ENCODE measurements at regions not wholly inside any gene's neighbourhood (a gene's known extent, or its start where the extent isn't known, plus 50 kb on each side); places are given as distances from the start of the nearest gene placed in this dataset.

GRCh38 chr22:27138471-27138870 is 481.1 kb downstream of the MIAT start:
- no peaks in the 10 kb centered on the region for H3K9me3 ChIP-seq (ENCODE audit: insufficient read depth, low read length)
- no peak overlapping the region for H3K9ac ChIP-seq (ENCODE audit: low read length)
- H3K36me3 ChIP-seq (replicated peaks; ENCODE audit: low read depth, low read length) = no peaks in the 10 kb centered on the region
- TF ChIP-seq EZH2phosphoT487 (IDR thresholded peaks at IDR 0.05; ENCODE audit: low read depth) = no peak
- TF ChIP-seq CTCF (IDR thresholded peaks at IDR 0.05; ENCODE audit: low read depth, low read length) = no peak
- H3K4me1 ChIP-seq (ENCODE audit: low read length) = peaks cover 11% of the 10 kb centered on the region
- no peak overlapping the region for H2AFZ ChIP-seq (ENCODE audit: low read depth, low read length)
- H3K4me3 ChIP-seq (ENCODE audit: low read length) = no peak overlapping the region
- peaks cover 23% of the 10 kb centered on the region for H3K27me3 ChIP-seq (ENCODE audit: low read depth, low read length)
- H3K79me2 ChIP-seq (ENCODE audit: low read length) = no peaks in the 10 kb centered on the region
- H4K20me1 ChIP-seq (ENCODE audit: insufficient read depth, low read length) = no peaks in the 10 kb centered on the region
- H3K4me2 ChIP-seq (ENCODE audit: low read length) = no peak overlapping the region
- H3K27ac ChIP-seq (ENCODE audit: low read length) = no peak overlapping the region

GRCh38 chr22:27139935-27140511 is 482.6 kb downstream of the MIAT start:
- no peak overlapping the region for H3K4me3 ChIP-seq (ENCODE audit: low read length)
- no peaks in the 10 kb centered on the region for H3K79me2 ChIP-seq (ENCODE audit: low read length)
- no peak overlapping the region for H2AFZ ChIP-seq (ENCODE audit: low read depth, low read length)
- no peaks in the 10 kb centered on the region for H3K4me1 ChIP-seq (ENCODE audit: low read length)
- H3K4me2 ChIP-seq (ENCODE audit: low read length) = no peak overlapping the region
- no peak overlapping the region for H3K9ac ChIP-seq (ENCODE audit: low read length)
- H3K27ac ChIP-seq (ENCODE audit: low read length) = no peak overlapping the region
- TF ChIP-seq CTCF (IDR thresholded peaks at IDR 0.05; ENCODE audit: low read depth, low read length) = no peak
- no peak for TF ChIP-seq EZH2phosphoT487 (IDR thresholded peaks at IDR 0.05; ENCODE audit: low read depth)
- no peaks in the 10 kb centered on the region for H3K9me3 ChIP-seq (ENCODE audit: insufficient read depth, low read length)
- no peaks in the 10 kb centered on the region for H3K36me3 ChIP-seq (replicated peaks; ENCODE audit: low read depth, low read length)
- H4K20me1 ChIP-seq (ENCODE audit: insufficient read depth, low read length) = no peaks in the 10 kb centered on the region
- H3K27me3 ChIP-seq (ENCODE audit: low read depth, low read length) = peaks cover 23% of the 10 kb centered on the region

GRCh38 chr22:27142286-27142685 is 484.9 kb downstream of the MIAT start:
- Histone ChIP-seq H3K9ac (ENCODE audit: low read length) (no peak overlapping the region), H2AFZ (ENCODE audit: low read depth, low read length) (no peak overlapping the region), H4K20me1 (ENCODE audit: insufficient read depth, low read length) (no peaks in the 10 kb centered on the region), H3K4me2 (ENCODE audit: low read length) (no peak overlapping the region), H3K4me1 (ENCODE audit: low read length) (no peaks in the 10 kb centered on the region), H3K36me3 (replicated peaks; ENCODE audit: low read depth, low read length) (no peaks in the 10 kb centered on the region), H3K4me3 (ENCODE audit: low read length) (no peak overlapping the region), H3K27ac (ENCODE audit: low read length) (no peak overlapping the region), H3K79me2 (ENCODE audit: low read length) (no peaks in the 10 kb centered on the region), H3K27me3 (ENCODE audit: low read depth, low read length) (peaks cover 13% of the 10 kb centered on the region), H3K9me3 (ENCODE audit: insufficient read depth, low read length) (no peaks in the 10 kb centered on the region)
- TF ChIP-seq CTCF (IDR thresholded peaks at IDR 0.05; ENCODE audit: low read depth, low read length) (no peak), EZH2phosphoT487 (IDR thresholded peaks at IDR 0.05; ENCODE audit: low read depth) (no peak)

GRCh38 chr22:27144321-27144720 is 486.9 kb downstream of the MIAT start:
- peaks cover 18% of the 10 kb centered on the region; the same call in 1 of the 2 replicates for H3K27me3 ChIP-seq (ENCODE audit: low read depth, low read length)
- H4K20me1 ChIP-seq (ENCODE audit: insufficient read depth, low read length) = 0 out of 2 replicates have a peak, but pooled peaks cover 5% of the 10 kb centered on the region
- H3K4me3 ChIP-seq (ENCODE audit: low read length) = no peak overlapping the region
- no peak overlapping the region for H3K4me2 ChIP-seq (ENCODE audit: low read length)
- no peak overlapping the region for H3K27ac ChIP-seq (ENCODE audit: low read length)
- no peak overlapping the region for H3K9ac ChIP-seq (ENCODE audit: low read length)
- H3K9me3 ChIP-seq (ENCODE audit: insufficient read depth, low read length) = peaks cover 4% of the 10 kb centered on the region; the same call in 1 of the 2 replicates
- no peaks in the 10 kb centered on the region for H3K79me2 ChIP-seq (ENCODE audit: low read length)
- no peak for TF ChIP-seq EZH2phosphoT487 (IDR thresholded peaks at IDR 0.05; ENCODE audit: low read depth)
- no peak overlapping the region for H2AFZ ChIP-seq (ENCODE audit: low read depth, low read length)
- H3K4me1 ChIP-seq (ENCODE audit: low read length) = no peaks in the 10 kb centered on the region
- no peaks in the 10 kb centered on the region for H3K36me3 ChIP-seq (replicated peaks; ENCODE audit: low read depth, low read length)
